Peyer's patch (tissue), 4 donors: ENCODE measurements at regions not wholly inside any gene's neighbourhood (a gene's known extent, or its start where the extent isn't known, plus 50 kb on each side); places are given as distances from the start of the nearest gene placed in this dataset.

Source experiments
- CTCF ChIP-seq, 6 experiments: fragments of 450-650 bp in 4 of 6; fragments of 200-600 bp in 2 of 6; sonication (generic) in 1 of 6; IDR thresholded peaks; one replicate each; pipeline ENCODE4 v1.5.1; 2017 to 2019; ENCODE audit warnings: antibody characterized with exemption in 6 of 6, mild to moderate bottlenecking in 3 of 6, moderate library complexity in 1 of 6
- POLR2A ChIP-seq, 2 donors: fragments of 450-650 bp; IDR thresholded peaks; one replicate each; pipeline ENCODE4 v1.5.1; 2017; ENCODE audit warnings: antibody characterized with exemption in 2 of 2, mild to moderate bottlenecking in 2 of 2, moderate library complexity in 2 of 2

GRCh38 chr2:234851451-234851850 lies 100.4 kb upstream of the SH3BP4 start:
- TF ChIP-seq CTCF (IDR thresholded peaks at IDR 0.05), result no peak
- TF ChIP-seq POLR2A (IDR thresholded peaks at IDR 0.05), result no peak
